KOPT-K1 (cell line): ENCODE measurements at regions not wholly inside any gene's neighbourhood (a gene's known extent, or its start where the extent isn't known, plus 50 kb on each side); places are given as distances from the start of the nearest gene placed in this dataset.
"Not testable (repeated sequence)": the region's sequence is repeated elsewhere in the genome, so short reads cannot be mapped to it uniquely, and the experiment has no call there.

Experiments
- H3K27ac ChIP-seq: fragments of 200-600 bp; sonication (generic); 2 replicates; pipeline ENCODE4 v1.5.1; 2016; ENCODE audit warnings: antibody characterized with exemption, mild to moderate bottlenecking, low read depth, low read length; ENCODE audit not compliant: poor library complexity, severe bottlenecking
- H3K36me3 ChIP-seq: fragments of 200-600 bp; sonication (generic); 2 replicates; pipeline ENCODE4 v1.5.1; 2017; ENCODE audit warnings: antibody characterized with exemption, mild to moderate bottlenecking, low read length, moderate library complexity; ENCODE audit not compliant: insufficient read depth
- H3K9me3 ChIP-seq: fragments of 200-600 bp; sonication (generic); 2 replicates; pipeline ENCODE4 v1.5.1; 2017; ENCODE audit warnings: antibody characterized with exemption, low read length, mild to moderate bottlenecking; ENCODE audit not compliant: insufficient read depth, poor library complexity, severe bottlenecking

- no peaks in the 10 kb centered on the region for H3K36me3 ChIP-seq
- no peak overlapping the region for H3K27ac ChIP-seq
- H3K9me3 ChIP-seq: no peaks in the 10 kb centered on the region
These were observed 112.5 kb upstream of the LARP1 start for GRCh38 chr5:154642499-154643245.

GRCh38 chr5:154640213-154640831, 114.9 kb upstream of the LARP1 start:
- H3K9me3 ChIP-seq, H3K36me3 ChIP-seq, H3K27ac ChIP-seq: not testable (repeated sequence)

- not testable (repeated sequence) for H3K9me3 ChIP-seq, H3K36me3 ChIP-seq, H3K27ac ChIP-seq
These were observed 118.4 kb upstream of the LARP1 start for GRCh38 chr5:154636786-154637185.

- not testable (repeated sequence) for H3K36me3 ChIP-seq, H3K27ac ChIP-seq, H3K9me3 ChIP-seq
These were observed 118.9 kb upstream of the LARP1 start for GRCh38 chr5:154636271-154636670.

- not testable (repeated sequence) for H3K36me3 ChIP-seq, H3K9me3 ChIP-seq, H3K27ac ChIP-seq
These were observed 121.4 kb upstream of the LARP1 start for GRCh38 chr5:154633744-154634143.

GRCh38 chr5:154631141-154631540, 124.0 kb upstream of the LARP1 start:
- no peaks in the 10 kb centered on the region for H3K36me3 ChIP-seq
- H3K27ac ChIP-seq: no peak overlapping the region
- H3K9me3 ChIP-seq: no peaks in the 10 kb centered on the region

GRCh38 chr5:154630410-154630809, 124.8 kb upstream of the LARP1 start:
- Histone ChIP-seq H3K9me3 (no peaks in the 10 kb centered on the region), H3K27ac (no peak overlapping the region), H3K36me3 (no peaks in the 10 kb centered on the region)

- Histone ChIP-seq H3K27ac (no peak overlapping the region), H3K36me3 (no peaks in the 10 kb centered on the region), H3K9me3 (no peaks in the 10 kb centered on the region)
These were observed 126.5 kb upstream of the LARP1 start for GRCh38 chr5:154628685-154629084.

GRCh38 chr5:154627698-154628678, 127.2 kb upstream of the LARP1 start:
- no peaks in the 10 kb centered on the region for H3K9me3 ChIP-seq
- no peak overlapping the region for H3K27ac ChIP-seq
- H3K36me3 ChIP-seq: no peaks in the 10 kb centered on the region

- H3K36me3 ChIP-seq: no peaks in the 10 kb centered on the region
- H3K9me3 ChIP-seq: no peaks in the 10 kb centered on the region
- no peak overlapping the region for H3K27ac ChIP-seq
These were observed 128.2 kb upstream of the LARP1 start for GRCh38 chr5:154626876-154627557.

- Histone ChIP-seq H3K9me3 (no peaks in the 10 kb centered on the region), H3K27ac (no peak overlapping the region), H3K36me3 (no peaks in the 10 kb centered on the region)
These were observed 130.1 kb upstream of the LARP1 start for GRCh38 chr5:154625031-154625430.

GRCh38 chr5:154624341-154624740, 130.8 kb upstream of the LARP1 start:
- Histone ChIP-seq H3K27ac (no peak overlapping the region), H3K36me3 (no peaks in the 10 kb centered on the region), H3K9me3 (no peaks in the 10 kb centered on the region)

GRCh38 chr5:154620411-154620810, 134.8 kb upstream of the LARP1 start:
- Histone ChIP-seq H3K27ac (no peak overlapping the region), H3K36me3 (no peaks in the 10 kb centered on the region), H3K9me3 (no peaks in the 10 kb centered on the region)

GRCh38 chr5:154618696-154619095, 136.5 kb upstream of the LARP1 start:
- Histone ChIP-seq H3K27ac (no peak overlapping the region), H3K9me3 (no peaks in the 10 kb centered on the region), H3K36me3 (no peaks in the 10 kb centered on the region)

- H3K36me3 ChIP-seq: no peaks in the 10 kb centered on the region
- H3K27ac ChIP-seq: no peak overlapping the region
- no peaks in the 10 kb centered on the region for H3K9me3 ChIP-seq
These were observed 136.6 kb upstream of the HAND1 start for GRCh38 chr5:154614595-154614994.
